ENCODE measurements at regions not wholly inside any gene's neighbourhood (a gene's known extent, or its start where the extent isn't known, plus 50 kb on each side); places are given as distances from the start of the nearest gene placed in this dataset.
"Not testable (repeated sequence)": the region's sequence is repeated elsewhere in the genome, so short reads cannot be mapped to it uniquely, and the experiment has no call there.

DNA sequence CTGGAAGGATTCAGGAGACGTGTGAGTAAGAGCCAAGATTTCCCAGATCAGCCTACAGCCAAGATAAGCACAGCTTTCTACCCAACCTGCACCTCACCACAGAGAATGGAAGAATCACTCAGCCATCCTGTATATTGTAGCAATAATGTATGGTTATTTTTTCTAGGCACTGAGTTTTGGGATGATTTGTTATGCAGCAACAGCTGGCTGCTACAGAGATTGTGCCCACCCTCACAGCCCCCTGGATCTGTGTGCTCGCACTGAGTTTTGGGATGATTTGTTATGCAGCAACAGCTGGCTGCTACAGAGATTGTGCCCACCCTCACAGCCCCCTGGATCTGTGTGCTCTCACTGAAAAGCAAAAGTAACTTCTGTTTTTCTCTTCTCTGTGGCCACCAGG, 101.7 kb upstream of the SYT13 start:
- H3K9ac ChIP-seq (ENCODE audit: low read depth, low read length); H3K36me3 ChIP-seq (ENCODE audit: insufficient read depth, low read length); H3K9me3 ChIP-seq (ENCODE audit: control insufficient read depth, insufficient read depth, low read length); H3K4me1 ChIP-seq (ENCODE audit: insufficient read depth, low read length): not testable (repeated sequence)

DNA sequence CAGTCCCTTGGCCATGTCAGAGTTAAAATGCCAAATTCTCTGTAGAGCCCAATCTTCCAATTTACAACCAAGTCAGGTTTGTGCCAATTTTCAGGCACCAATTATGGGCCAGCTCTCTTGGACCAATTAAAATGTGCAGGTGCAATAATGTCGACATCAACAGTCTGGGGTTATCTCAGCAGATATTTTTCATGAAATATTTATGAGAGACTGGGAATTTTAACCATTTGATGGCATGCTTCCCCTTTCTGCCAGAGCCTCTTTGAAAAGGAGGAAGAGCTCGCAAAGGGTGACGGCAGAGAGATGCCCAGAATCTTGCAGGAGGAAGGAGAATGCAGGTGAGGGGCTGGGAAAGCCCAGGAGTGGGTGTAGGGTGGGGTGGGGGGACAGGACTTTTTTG, 100.8 kb upstream of the SYT13 start:
- Histone ChIP-seq H3K36me3 (ENCODE audit: insufficient read depth, low read length) (no peaks in the 10 kb centered on the region), H3K4me1 (ENCODE audit: insufficient read depth, low read length) (no peaks in the 10 kb centered on the region; the same call in 1 of the 2 replicates), H3K9me3 (ENCODE audit: control insufficient read depth, insufficient read depth, low read length) (no peaks in the 10 kb centered on the region), H3K9ac (ENCODE audit: low read depth, low read length) (no peak overlapping the region)

DNA sequence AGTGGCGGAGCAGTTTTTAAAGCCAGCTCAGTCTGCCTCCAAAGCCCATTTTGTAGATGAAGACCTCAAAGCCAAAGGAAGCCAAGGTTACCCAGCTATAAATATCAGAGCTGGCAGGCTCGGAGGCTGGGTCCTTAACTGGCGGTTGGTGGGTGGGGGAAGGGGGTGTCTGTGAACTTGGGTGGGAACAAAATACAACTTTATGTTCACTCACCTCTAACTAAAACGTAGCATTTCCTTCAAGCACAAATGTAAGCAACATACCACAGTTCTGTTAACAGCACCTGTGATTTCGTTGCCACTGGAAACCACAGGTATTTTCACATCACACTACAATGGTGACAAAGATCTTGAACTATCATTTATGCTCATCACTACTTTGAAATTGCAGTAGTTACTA, 99.7 kb upstream of the SYT13 start:
- Histone ChIP-seq H3K4me1 (ENCODE audit: insufficient read depth, low read length) (no peaks in the 10 kb centered on the region; the same call in 1 of the 2 replicates), H3K9me3 (ENCODE audit: control insufficient read depth, insufficient read depth, low read length) (no peaks in the 10 kb centered on the region), H3K9ac (ENCODE audit: low read depth, low read length) (no peak overlapping the region), H3K36me3 (ENCODE audit: insufficient read depth, low read length) (no peaks in the 10 kb centered on the region)

DNA sequence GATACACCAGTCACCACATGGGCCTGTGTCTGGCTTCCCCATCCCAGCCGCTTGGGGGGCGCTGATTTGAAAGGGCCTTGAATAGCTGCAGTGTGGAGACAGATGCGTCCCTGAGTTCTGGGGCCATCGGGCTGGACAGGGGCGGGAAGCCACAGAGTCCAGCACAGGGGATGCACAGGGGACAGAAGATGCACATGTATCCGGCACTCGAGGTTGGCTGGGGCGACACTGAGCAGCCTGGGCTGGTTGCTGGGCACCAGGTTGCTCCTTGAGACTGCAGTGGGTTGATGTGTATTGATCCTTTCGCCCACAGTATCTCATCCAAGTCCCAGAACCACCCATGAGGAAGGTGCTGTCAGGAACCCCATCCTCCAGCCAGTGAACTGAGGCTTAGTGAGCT, 99.3 kb upstream of the SYT13 start:
- no peaks in the 10 kb centered on the region for H3K36me3 ChIP-seq (ENCODE audit: insufficient read depth, low read length)
- H3K9me3 ChIP-seq (ENCODE audit: control insufficient read depth, insufficient read depth, low read length): no peaks in the 10 kb centered on the region
- no peaks in the 10 kb centered on the region; the same call in 1 of the 2 replicates for H3K4me1 ChIP-seq (ENCODE audit: insufficient read depth, low read length)
- H3K9ac ChIP-seq (ENCODE audit: low read depth, low read length): no peak overlapping the region

DNA sequence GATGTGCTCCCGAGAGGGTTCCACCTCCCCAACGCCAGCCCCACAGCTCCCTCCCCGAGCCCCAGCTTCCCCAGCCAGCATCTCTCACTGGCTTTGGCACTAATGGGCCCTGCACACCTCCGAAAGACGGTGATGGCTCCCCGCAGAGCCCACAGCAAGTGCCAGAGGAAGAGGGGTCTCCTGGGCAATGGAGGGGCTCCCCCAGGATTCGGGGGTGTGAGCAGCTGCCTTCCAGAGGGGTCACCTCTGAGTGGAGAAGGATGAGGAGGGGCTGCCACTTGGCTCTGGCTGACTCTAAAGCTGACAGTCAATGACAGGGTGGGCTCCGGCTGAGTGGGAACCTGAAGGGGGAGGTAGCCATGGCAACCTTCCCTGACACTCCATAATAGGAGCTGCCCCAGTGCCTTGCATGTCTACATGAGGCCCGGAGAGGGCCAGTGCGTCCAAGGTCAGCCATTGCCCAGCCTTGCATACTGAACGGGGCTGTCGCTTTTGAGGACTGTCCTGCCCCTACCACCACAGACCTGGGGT, 98.6 kb upstream of the SYT13 start:
- Histone ChIP-seq H3K4me1 (ENCODE audit: insufficient read depth, low read length) (no peaks in the 10 kb centered on the region), H3K36me3 (ENCODE audit: insufficient read depth, low read length) (no peaks in the 10 kb centered on the region), H3K9ac (ENCODE audit: low read depth, low read length) (no peak overlapping the region), H3K9me3 (ENCODE audit: control insufficient read depth, insufficient read depth, low read length) (no peaks in the 10 kb centered on the region)

DNA sequence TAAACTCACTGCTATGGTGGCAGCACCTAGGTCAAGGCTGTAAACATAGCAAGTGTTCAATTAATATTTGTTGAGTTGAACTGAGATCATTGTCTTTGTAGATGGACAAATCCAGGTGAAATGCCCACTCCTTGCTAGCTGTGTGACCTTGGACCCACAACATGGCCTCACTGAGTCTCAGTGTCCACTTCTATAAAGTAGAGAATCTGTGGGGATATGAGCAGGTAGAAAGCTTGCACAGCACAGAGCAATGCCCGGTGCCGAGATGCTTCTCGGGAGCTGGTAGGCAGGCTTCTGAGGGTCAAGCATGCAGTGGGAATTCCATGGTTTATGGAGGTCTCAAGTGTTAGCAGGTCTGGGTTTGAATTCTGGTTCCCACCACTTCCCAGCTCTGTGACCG, 97.9 kb upstream of the SYT13 start:
- no peaks in the 10 kb centered on the region for H3K4me1 ChIP-seq (ENCODE audit: insufficient read depth, low read length)
- no peaks in the 10 kb centered on the region for H3K36me3 ChIP-seq (ENCODE audit: insufficient read depth, low read length)
- no peak overlapping the region for H3K9ac ChIP-seq (ENCODE audit: low read depth, low read length)
- H3K9me3 ChIP-seq (ENCODE audit: control insufficient read depth, insufficient read depth, low read length): no peaks in the 10 kb centered on the region

DNA sequence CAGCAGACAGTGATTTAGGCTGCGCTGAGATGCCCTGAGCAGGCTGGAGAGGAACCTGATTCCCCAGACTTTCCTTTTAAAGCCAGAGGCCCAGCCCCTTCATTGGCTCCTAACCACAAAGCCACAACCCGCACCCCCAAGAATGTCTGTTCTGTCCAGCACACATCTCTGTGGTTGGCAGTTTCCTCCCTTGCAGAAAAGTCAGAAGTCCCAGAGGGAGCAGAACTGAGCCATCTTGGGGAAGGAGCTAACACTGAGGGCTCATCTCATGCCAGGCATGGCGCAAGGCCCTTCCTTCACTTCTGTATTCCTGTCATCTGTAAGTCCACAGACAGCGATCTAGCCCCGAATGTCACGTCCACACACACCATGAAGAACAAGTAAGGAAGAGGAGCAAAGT, 97.1 kb upstream of the SYT13 start:
- H3K9ac ChIP-seq (ENCODE audit: low read depth, low read length): no peak overlapping the region
- no peaks in the 10 kb centered on the region for H3K36me3 ChIP-seq (ENCODE audit: insufficient read depth, low read length)
- H3K4me1 ChIP-seq (ENCODE audit: insufficient read depth, low read length): no peaks in the 10 kb centered on the region
- H3K9me3 ChIP-seq (ENCODE audit: control insufficient read depth, insufficient read depth, low read length): no peaks in the 10 kb centered on the region

DNA sequence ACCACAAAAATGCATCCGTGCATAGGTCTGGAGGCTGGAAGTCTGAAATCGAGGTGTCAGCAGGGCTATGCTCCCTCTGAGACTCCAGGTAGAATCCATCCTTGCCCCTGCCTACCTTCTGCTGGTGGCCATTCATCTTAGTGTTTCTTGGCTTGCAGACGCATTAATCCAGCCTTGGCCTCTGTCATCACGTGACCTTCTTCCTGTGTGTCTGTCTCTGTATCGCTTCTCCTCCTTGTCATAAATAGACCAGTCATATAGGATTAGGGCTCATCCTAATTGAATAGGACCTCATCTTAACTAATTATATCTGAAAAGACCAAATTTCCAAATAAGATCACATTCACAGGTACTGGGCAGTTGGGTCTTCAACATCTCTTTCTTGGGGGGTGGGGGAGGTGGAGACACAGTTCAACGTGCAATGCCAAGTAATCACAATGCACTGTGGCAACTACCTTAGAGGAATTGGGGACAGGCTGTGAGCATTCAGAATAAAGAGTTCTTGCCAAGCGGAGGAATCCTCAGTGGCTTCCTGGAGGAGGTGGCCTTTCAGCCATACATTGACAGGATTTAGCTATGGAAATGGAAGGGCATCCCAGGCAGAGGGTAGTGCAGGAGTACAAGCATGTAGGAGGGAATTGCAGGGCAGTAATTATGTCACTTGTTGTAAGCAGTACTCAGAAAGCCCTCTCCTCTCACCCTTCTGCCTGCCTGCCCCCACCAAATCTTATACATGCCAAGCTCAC, 96.2 kb upstream of the SYT13 start:
- no peaks in the 10 kb centered on the region for H3K4me1 ChIP-seq (ENCODE audit: insufficient read depth, low read length)
- no peaks in the 10 kb centered on the region for H3K36me3 ChIP-seq (ENCODE audit: insufficient read depth, low read length)

DNA sequence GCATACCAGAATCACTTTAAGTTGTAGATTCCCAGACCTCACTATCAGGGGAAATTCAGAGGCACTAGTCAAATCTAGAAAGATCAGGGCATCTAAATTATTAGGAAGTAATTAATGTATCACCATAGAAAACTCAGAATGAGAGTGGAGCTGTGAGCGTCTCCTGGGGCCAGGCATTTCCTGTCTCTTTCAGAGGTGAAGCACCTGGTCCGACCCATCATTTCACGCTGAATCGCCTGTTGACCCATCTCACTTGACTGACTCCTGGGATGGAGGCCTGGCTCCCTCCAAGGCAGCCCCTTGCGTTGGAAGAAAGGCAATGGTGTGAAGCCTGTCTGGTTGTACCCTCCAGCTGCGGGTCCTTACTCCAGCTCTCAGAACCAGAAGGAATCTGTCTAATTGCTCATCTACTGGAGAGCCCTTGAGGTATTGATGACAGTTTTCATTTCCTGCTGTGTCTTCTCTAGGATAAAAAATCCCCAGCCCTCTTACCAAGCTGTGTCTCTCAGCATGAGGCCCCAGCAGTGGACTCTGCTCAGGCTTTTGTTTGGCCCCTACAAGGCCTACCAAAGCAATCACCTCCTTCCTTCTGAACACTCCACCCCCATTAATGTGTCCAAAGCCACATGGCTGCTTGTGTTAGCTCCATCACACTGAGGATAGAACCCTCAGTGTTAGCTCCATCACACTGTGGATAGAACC, 93.2 kb upstream of the SYT13 start:
- no peaks in the 10 kb centered on the region for H3K36me3 ChIP-seq (ENCODE audit: insufficient read depth, low read length)
- no peaks in the 10 kb centered on the region for H3K9me3 ChIP-seq (ENCODE audit: control insufficient read depth, insufficient read depth, low read length)
- no peak overlapping the region for H3K9ac ChIP-seq (ENCODE audit: low read depth, low read length)

More for the DNA sequence above, 96.2 kb upstream of the SYT13 start:
- no peak overlapping the region for H3K9ac ChIP-seq (ENCODE audit: low read depth, low read length)
- H3K9me3 ChIP-seq (ENCODE audit: control insufficient read depth, insufficient read depth, low read length): no peaks in the 10 kb centered on the region

DNA sequence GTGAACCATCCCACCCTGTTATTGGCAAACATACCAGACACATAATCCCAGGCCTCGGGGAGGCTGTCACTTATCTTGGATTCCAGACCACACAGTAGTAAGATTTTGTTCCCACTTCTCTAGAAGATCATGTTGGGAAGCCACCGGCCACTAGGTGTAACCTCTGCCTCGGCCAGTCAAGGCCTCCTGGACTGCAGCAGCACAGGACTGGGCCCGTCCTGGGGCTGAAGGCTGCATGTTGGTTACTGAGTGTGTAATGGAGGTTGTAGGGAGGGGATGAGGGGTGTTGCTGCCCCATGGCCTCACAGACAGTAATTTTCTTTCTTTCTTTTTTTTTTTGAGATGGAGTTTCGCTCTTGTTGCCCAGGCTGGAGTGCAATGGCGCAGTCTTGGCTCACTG, 92.4 kb upstream of the SYT13 start:
- Histone ChIP-seq H3K4me1 (ENCODE audit: insufficient read depth, low read length) (no peaks in the 10 kb centered on the region), H3K9me3 (ENCODE audit: control insufficient read depth, insufficient read depth, low read length) (no peaks in the 10 kb centered on the region), H3K36me3 (ENCODE audit: insufficient read depth, low read length) (no peaks in the 10 kb centered on the region), H3K9ac (ENCODE audit: low read depth, low read length) (no peak overlapping the region)

More for the DNA sequence above, 93.2 kb upstream of the SYT13 start:
- H3K4me1 ChIP-seq (ENCODE audit: insufficient read depth, low read length): no peaks in the 10 kb centered on the region

DNA sequence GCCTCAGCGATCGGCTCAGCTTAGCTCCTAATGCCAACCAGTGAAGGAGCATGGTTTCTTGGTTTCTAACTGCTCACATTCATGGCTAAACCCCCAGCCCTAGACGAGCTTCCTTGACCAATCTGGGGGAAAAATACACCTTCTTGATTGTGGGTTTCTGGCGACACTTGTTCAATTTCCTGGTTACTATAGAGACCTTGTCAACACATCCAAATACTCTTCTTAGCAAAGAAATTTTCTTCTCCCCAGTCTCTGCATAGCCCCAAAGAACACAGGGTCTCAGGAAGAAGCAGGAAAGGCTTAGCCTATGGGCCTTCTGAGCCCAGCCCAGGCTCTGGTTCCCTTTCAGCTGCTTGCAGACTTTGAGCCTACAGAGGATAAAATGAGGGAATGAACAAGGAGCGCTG, 88.5 kb upstream of the SYT13 start:
- no peaks in the 10 kb centered on the region; the same call in 1 of the 2 replicates for H3K4me1 ChIP-seq (ENCODE audit: insufficient read depth, low read length)
- H3K36me3 ChIP-seq (ENCODE audit: insufficient read depth, low read length): no peaks in the 10 kb centered on the region
- no peak overlapping the region for H3K9ac ChIP-seq (ENCODE audit: low read depth, low read length)
- no peaks in the 10 kb centered on the region for H3K9me3 ChIP-seq (ENCODE audit: control insufficient read depth, insufficient read depth, low read length)

DNA sequence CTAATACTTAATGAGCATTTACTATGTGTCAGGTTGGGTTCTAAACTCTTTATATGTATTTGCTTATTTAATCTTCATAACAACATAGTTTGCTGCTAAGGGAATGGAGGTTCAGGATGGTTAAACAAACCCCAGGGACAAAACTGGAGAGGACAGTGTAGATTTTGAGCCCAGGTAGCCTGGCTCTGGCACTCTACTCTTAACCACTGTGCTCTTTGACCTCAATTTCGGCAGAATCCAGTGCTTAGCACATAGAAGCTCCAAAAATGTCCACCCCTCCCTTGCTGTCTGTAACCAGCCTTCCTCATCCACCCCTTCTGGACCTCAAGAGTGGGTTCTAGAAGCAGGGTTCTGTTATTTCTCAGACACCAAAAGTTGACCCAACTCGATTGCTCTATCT, 88.0 kb upstream of the SYT13 start:
- no peak overlapping the region for H3K9ac ChIP-seq (ENCODE audit: low read depth, low read length)
- no peaks in the 10 kb centered on the region for H3K36me3 ChIP-seq (ENCODE audit: insufficient read depth, low read length)
- no peaks in the 10 kb centered on the region; the same call in 1 of the 2 replicates for H3K4me1 ChIP-seq (ENCODE audit: insufficient read depth, low read length)
- no peaks in the 10 kb centered on the region for H3K9me3 ChIP-seq (ENCODE audit: control insufficient read depth, insufficient read depth, low read length)

DNA sequence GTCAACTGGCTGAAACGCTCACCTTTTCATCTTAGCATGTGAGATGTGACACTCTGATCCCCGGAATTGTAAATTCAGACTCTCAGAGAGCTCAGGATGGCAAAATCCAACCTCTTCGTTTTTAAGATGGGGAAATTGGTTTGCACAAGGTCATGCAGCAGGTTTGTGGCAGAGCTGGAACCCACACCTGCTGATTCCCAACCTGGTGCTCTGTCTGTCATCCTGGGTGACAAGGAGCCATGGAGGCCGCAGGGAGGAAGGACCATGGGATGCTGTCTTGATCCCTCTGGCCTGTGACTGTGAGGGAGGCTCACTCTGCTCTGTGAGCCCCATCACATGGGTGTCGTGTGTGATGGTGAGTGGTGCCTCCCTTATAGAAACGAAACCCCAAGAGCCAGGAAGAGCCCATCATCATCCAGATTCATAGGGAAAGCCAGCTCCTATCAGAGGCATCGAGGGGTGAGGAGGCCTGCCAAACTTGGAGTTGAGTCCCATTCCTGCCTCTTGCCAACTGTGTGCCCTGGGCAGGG, 87.4 kb upstream of the SYT13 start:
- H3K9me3 ChIP-seq (ENCODE audit: control insufficient read depth, insufficient read depth, low read length): no peaks in the 10 kb centered on the region
- no peaks in the 10 kb centered on the region; the same call in 1 of the 2 replicates for H3K4me1 ChIP-seq (ENCODE audit: insufficient read depth, low read length)
- H3K36me3 ChIP-seq (ENCODE audit: insufficient read depth, low read length): no peaks in the 10 kb centered on the region
- no peak overlapping the region for H3K9ac ChIP-seq (ENCODE audit: low read depth, low read length)

DNA sequence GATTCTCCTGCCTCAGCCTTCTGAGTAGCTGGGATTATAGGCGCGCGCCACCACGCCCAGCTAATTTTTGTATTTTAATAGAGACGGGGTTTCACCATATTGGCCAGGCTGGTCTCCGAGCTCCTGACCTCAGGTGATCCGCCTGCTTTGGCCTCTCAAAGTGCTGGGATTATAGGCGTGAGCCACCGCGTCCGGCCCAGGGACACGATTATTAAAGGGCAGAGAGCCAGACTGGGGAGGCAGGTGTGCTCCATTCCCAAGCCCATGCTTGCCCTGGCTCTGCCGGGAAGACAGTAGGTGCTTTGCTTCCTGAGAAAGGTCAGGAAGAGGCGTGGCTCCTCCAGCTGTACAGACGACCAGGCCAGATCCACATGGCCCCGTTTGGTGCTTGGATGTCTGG, 86.3 kb upstream of the SYT13 start:
- not testable (repeated sequence) for H3K36me3 ChIP-seq (ENCODE audit: insufficient read depth, low read length); H3K9me3 ChIP-seq (ENCODE audit: control insufficient read depth, insufficient read depth, low read length); H3K9ac ChIP-seq (ENCODE audit: low read depth, low read length); H3K4me1 ChIP-seq (ENCODE audit: insufficient read depth, low read length)
